Hippocampal formation (tissue), 2 donors: ENCODE measurements at regions not wholly inside any gene's neighbourhood (a gene's known extent, or its start where the extent isn't known, plus 50 kb on each side); places are given as distances from the start of the nearest gene placed in this dataset.

Experiments
- DNase-seq, 2 donors: peaks; one replicate each; lab custom pipeline; 2025; lab: John Stamatoyannopoulos, UW

DNA sequence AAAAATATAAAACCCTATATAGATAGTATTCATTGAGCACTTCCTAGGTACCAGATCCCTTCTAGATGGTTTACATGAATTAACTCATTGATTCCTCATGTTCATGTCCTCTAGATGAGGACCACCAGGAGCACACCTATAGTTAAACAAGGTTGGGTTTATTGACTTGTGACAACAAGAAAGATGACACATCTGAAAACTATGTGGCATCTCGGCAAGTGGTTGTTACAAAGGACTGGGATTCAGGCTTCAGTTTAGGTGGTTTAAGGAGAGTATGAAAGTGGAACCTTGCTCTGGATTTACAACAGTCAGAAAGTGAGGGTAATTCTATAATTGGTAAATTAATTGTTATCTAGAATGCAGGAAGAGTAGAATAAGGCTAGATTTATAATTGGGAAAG lies 99.0 kb upstream of the PHF14 start:
- no peak for DNase-seq

- DNase-seq: no peak
These were observed 98.6 kb upstream of the PHF14 start for GRCh38 chr7:10875080-10875479.

- DNase-seq: no peak
These were observed 84.8 kb upstream of the PHF14 start for GRCh38 chr7:10888861-10889260.

- DNase-seq: peak; percentile 5 to 59
These were observed 84.3 kb upstream of the PHF14 start for GRCh38 chr7:10889266-10889898.

DNA sequence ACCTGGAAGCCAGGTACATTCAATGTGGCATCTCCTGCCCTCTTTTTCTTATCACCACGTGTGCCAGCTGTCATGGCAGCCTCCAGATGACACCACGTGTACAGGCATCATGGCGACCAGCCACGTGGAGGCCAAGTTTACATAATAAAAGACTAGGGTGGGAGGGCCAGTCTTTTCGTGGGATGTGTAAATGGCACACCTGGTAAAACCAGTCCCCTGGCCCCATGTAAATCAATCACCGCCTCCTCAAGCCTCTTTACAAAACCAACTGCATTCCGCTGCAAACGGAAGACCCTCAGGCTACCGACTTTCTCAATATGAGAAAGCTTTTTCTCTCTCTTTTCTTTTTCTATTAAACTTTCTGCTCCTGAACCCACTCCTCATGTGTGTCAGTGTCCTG lies 65.1 kb upstream of the PHF14 start:
- DNase-seq: no peak

GRCh38 chr7:10910447-10910846 lies 63.2 kb upstream of the PHF14 start:
- no peak for DNase-seq

- no peak for DNase-seq
These were observed 61.6 kb upstream of the PHF14 start for GRCh38 chr7:10912077-10912476.

DNA sequence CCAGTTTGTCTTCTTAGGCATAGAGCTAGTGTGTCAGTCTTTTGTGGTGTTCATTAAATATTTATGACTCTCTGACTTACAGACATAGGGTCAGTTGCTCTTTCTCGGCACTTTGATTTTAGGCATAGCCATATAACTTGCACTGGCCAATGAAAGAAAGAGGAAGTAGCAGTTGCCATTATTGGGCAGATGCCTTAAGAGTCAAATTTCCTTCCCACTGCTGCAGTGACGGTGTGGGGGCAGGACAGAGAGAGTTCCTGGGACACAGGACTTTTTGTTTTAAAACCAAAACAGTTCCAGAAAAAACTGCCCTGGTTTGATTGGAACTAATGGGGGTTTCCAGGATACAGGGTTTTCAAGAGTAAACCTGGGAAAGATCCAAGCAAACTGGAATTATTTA lies 60.2 kb upstream of the PHF14 start:
- DNase-seq: no peak

DNA sequence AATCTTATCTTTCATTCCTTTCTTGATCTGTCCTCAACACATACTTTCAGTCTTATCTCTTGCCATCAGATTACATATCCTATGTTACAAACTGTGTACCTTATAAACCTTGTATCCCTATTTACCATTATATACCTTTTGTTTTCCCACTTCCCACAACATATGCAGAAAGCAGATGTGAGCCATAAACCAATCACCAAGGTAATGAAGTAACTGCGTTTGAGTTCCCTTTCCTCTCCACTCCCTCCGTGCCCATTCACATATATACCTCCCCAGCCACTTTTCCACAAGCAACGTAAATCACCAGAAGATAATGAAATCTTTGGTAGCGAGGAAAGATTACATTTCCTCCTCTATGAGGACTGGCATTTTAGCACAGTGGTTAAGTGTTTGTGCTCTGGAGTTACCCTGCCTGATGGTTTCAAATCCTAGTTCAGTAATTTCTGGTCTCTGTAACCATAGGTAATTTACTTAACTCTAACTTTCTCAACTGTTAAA lies 55.5 kb upstream of the PHF14 start:
- DNase-seq: no peak

GRCh38 chr7:10919923-10920322 lies 53.7 kb upstream of the PHF14 start:
- DNase-seq: no peak
